A549 (cell line): ENCODE measurements at regions not wholly inside any gene's neighbourhood (a gene's known extent, or its start where the extent isn't known, plus 50 kb on each side); places are given as distances from the start of the nearest gene placed in this dataset.

Experiments
- ATAC-seq, 2 experiments: fragments of 200-7000 bp in 1 of 2; fragments of >200 bp in 1 of 2; cut with Nextera tagmentation in 1 of 2; cut with Tn5 transposase in 1 of 2; 3 replicates each; pipeline versions ENCODE4 v1.8.0 to v1.9.1; 2018 to 2020; ENCODE audit warnings: mild to moderate bottlenecking in 1 of 2, moderate library complexity in 1 of 2
- CTCF ChIA-PET: fragments of 300-600 bp; sonication (Branson Sonifier 250); formaldehyde crosslinking; extraction: SDS; loops from one replicate; lab custom pipeline; 2021; ENCODE audit warnings: antibody characterized with exemption, inconsistent platforms; lab: Yijun Ruan, JAX
- POLR2A ChIA-PET: fragments of 350-600 bp; formaldehyde crosslinking; extraction: SDS; loops from one replicate; lab custom pipeline; 2021; ENCODE audit warnings: antibody characterized with exemption, inconsistent platforms; lab: Yijun Ruan, JAX
- DNase-seq, 2 experiments: peaks; one replicate each; pipeline versions ENCODE4 v3.0.0 to v3.0.0-alpha.2; 2011 to 2016; ENCODE audit warnings: low read depth in 1 of 2, low spot score in 1 of 2
- FAIRE-seq: peaks from 2 replicates; lab custom pipeline; 2011; peaks lifted over from hg19 to GRCh38; lab: Jason Lieb, UNC
- H3K27ac ChIP-seq, 2 experiments: fragments of >200 bp; sonication (Bioruptor Twin); formaldehyde crosslinking; 3 replicates each; pipeline ENCODE4 v1.5.1; 2016 to 2017
- H3K4me1 ChIP-seq: fragments of >200 bp; sonication (Bioruptor Twin); formaldehyde crosslinking; 3 replicates; pipeline ENCODE4 v1.6.1; 2016
- H3K4me2 ChIP-seq: fragments of >200 bp; sonication (Bioruptor Twin); formaldehyde crosslinking; 3 replicates; pipeline ENCODE4 v1.6.1; 2016
- H3K4me3 ChIP-seq: fragments of >200 bp; sonication (Bioruptor Twin); formaldehyde crosslinking; 3 replicates; pipeline ENCODE4 v1.5.1; 2016
- H3K9me3 ChIP-seq: fragments of >200 bp; sonication (Bioruptor Twin); formaldehyde crosslinking; 3 replicates; pipeline ENCODE4 v1.6.1; 2016
- CEBPB ChIP-seq, 2 experiments: fragments of >200 bp in 1 of 2; sonication (Bioruptor Twin) in 1 of 2; formaldehyde crosslinking in 1 of 2; IDR thresholded peaks; 2 replicates each; pipeline ENCODE4 v1.6.1; 2012 to 2016
- EHF ChIP-seq: fragments of 250-450 bp; sonication (Bioruptor Pico); IDR thresholded peaks from 2 replicates; pipeline ENCODE4 v1.5.0; 2020; ENCODE audit warnings: mild to moderate bottlenecking
- ELK1 ChIP-seq: fragments of 150-350 bp; IDR thresholded peaks from 2 replicates; pipeline ENCODE4 v1.6.1; 2014; ENCODE audit warnings: low read depth, mild to moderate bottlenecking, low read length
- FOSL2 ChIP-seq, 2 experiments: fragments of 450-650 bp in 1 of 2; fragments of >200 bp in 1 of 2; sonication (Bioruptor Twin) in 1 of 2; formaldehyde crosslinking; IDR thresholded peaks; 2 replicates each; pipeline versions ENCODE4 v1.5.0 to v1.6.1; 2016 to 2020; ENCODE audit warnings: mild to moderate bottlenecking in 1 of 2, moderate library complexity in 1 of 2
- HEYL ChIP-seq: fragments of 250-450 bp; sonication (Bioruptor Pico); IDR thresholded peaks from 2 replicates; pipeline ENCODE4 v1.8.0; 2021; ENCODE audit warnings: mild to moderate bottlenecking, moderate library complexity
- HOXB5 ChIP-seq: fragments of 250-450 bp; sonication (Bioruptor Pico); IDR thresholded peaks from 2 replicates; pipeline ENCODE4 v1.5.0; 2020; ENCODE audit warnings: mild to moderate bottlenecking, moderate library complexity
- MAZ ChIP-seq: fragments of 150-350 bp; IDR thresholded peaks from 2 replicates; pipeline ENCODE4 v1.6.1; 2014; ENCODE audit warnings: antibody characterized with exemption, low read depth, low read length, borderline replicate concordance
- RAD21 ChIP-seq, 2 experiments: fragments of >200 bp in 1 of 2; sonication (Bioruptor Twin) in 1 of 2; formaldehyde crosslinking in 1 of 2; IDR thresholded peaks in 1 of 2; conservative IDR thresholded peaks in 1 of 2; 2 replicates in 1 of 2; 3 replicates in 1 of 2; pipeline ENCODE4 v1.6.1; 2012 to 2018; ENCODE audit warnings: inconsistent platforms in 1 of 2
- SMC3 ChIP-seq: fragments of >200 bp; sonication (Bioruptor Twin); formaldehyde crosslinking; IDR thresholded peaks from 3 replicates; pipeline ENCODE4 v1.6.1; 2018; ENCODE audit warnings: inconsistent platforms
- ZFP36 ChIP-seq: fragments of 450-650 bp; IDR thresholded peaks from 2 replicates; pipeline ENCODE4 v1.6.1; 2014; ENCODE audit warnings: borderline replicate concordance; ENCODE audit not compliant: partially characterized antibody
- ZNF302 ChIP-seq: fragments of 250-450 bp; sonication (Bioruptor Pico); IDR thresholded peaks from 2 replicates; pipeline ENCODE4 v1.9.0; 2021; ENCODE audit warnings: inconsistent platforms, mild to moderate bottlenecking, moderate library complexity
- ZSCAN20 ChIP-seq: fragments of 250-450 bp; sonication (Bioruptor Pico); IDR thresholded peaks from 2 replicates; pipeline ENCODE4 v1.8.0; 2022; ENCODE audit warnings: mild to moderate bottlenecking, moderate library complexity
- WGBS: methylation state at CpG from one replicate; pipeline ENCODE4 v1.1.6; 2017; ENCODE audit errors: missing lambda C conversion rate; 5-methylcytosine and 5-hydroxymethylcytosine counted together
- TF ChIP-seq, protein P1 (sequence below): fragments of 450-650 bp; IDR thresholded peaks from 2 replicates; pipeline ENCODE4 v1.6.1; 2014; ENCODE audit warnings: antibody characterized with exemption
- TF ChIP-seq, protein P2 (sequence below): fragments of >200 bp; sonication (Bioruptor Twin); formaldehyde crosslinking; IDR thresholded peaks from 2 replicates; pipeline ENCODE4 v1.6.1; 2016
- TF ChIP-seq, protein P3 (sequence below): IDR thresholded peaks from 2 replicates; pipeline ENCODE4 v1.6.1; 2012

DNA sequence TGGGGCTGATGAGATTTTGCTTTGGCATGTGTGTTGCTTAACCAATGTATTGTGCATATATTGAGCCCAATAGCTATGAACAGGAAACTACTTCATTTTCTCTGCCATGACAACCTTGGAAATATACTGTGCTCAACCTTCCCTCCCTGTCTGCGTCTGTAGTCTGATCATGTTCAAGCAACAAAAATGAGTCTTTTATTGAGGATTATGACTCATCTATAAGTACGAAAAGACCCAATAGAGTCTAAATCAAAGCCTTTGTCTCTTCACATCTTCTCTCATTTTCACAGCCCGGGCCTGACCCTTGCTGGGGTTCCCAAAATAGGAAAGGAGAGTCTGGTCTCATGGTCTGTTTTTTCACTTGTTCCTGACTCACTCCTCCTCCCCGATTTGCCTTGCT is 158.2 kb downstream of the CAND1 start:
- FAIRE-seq, result no peak
- no peak for DNase-seq
- Histone ChIP-seq H3K4me2 (no peak overlapping the region), H3K9me3 (no peaks in the 10 kb centered on the region), H3K4me1 (no peaks in the 10 kb centered on the region), H3K4me3 (no peak overlapping the region)
- POLR2A ChIA-PET, result no interaction called here
- no peak for TF ChIP-seq HEYL (CRISPR knock-in tag)
- no peak for TF ChIP-seq FOSL2 (IDR thresholded peaks at IDR 0.05)
- TF ChIP-seq FOSL2 (CRISPR knock-in tag; IDR thresholded peaks at IDR 0.05), result peak; percentile 39; the same call in 1 of the 2 replicates
- TF ChIP-seq EHF, result no peak
- TF ChIP-seq, all 56 proteins: peak for 1
- CTCF ChIA-PET, result no interaction called here
- H3K27ac ChIP-seq, result no peak overlapping the region
- no peak for ATAC-seq
- WGBS, result 52% methylated on average over 4 of the region's 4 CpGs

DNA sequence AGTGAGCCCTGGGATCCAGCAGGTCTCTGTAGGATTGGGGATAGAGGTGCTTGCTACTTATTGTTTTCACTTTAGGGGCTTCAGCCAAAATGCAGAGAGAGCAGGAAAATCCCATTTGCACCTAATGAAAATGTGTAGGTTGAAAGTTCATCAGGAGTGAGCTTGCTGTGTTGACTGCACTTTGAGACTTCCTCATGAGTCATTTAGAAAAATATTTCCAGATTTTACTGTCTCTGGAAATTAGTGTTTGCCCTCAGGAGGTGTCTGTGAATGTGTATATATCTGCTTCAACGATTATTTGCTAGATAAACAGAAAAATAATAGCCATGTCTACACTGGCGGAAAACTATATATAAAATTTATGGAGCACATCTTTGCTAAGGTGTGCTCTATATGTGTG is 159.3 kb downstream of the CAND1 start:
- 19% methylated on average over 2 of the region's 2 CpGs for WGBS
- FAIRE-seq (no peak), DNase-seq (no peak)
- Histone ChIP-seq H3K9me3 (no peaks in the 10 kb centered on the region), H3K27ac (no peak overlapping the region), H3K4me1 (no peaks in the 10 kb centered on the region)
- POLR2A ChIA-PET, result no interaction called here
- TF ChIP-seq SMC3 (no peak), FOSL2 (IDR thresholded peaks at IDR 0.05) (no peak), FOSL2 (CRISPR knock-in tag; IDR thresholded peaks at IDR 0.05) (peak; percentile 17; the same call in 1 of the 2 replicates)
- TF ChIP-seq, all 56 proteins: peak for 1
- no peak for ATAC-seq
- CTCF ChIA-PET, result interaction anchor here (1.2 kb wide), 1 partner anchor 72 kb away, joined by 3 read pairs; no protein-coding TSS in a partner anchor
- no peak overlapping the region for H3K4me3 ChIP-seq
- H3K4me2 ChIP-seq, result peak overlapping the region; percentile 4; the same call in 1 of the 3 replicates

DNA sequence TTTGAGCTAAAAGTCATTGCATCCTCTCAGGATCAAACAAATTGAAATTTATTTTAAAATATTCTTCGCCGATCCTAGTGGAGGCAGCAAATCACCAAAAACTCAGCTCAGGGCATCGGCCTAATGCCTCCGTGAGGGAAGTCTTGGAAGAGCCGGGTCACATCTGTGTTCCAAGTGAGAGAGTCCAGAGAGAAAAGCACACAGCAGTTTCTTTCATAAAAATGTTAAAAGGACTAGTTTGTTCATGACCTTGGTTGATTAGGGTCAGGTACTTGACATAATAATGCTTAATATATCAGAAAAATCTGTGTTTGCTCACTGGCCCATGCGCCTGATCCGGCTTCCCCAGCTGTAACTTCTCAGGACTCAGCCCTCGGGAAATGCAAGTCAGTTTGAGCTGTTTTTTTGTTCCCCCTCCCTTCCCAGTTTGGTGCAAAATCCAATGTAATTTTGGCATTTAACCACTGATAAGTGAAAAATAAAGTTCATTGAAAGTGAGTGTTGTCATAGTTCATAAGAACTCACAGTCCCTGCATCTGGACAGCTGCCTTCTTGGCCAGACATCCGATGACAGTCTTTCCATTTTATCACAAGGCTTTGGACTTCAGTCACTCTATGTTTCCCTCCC is 161.7 kb downstream of the CAND1 start:
- ATAC-seq (no peak), FAIRE-seq (no peak), DNase-seq (no peak)
- no peak overlapping the region for H3K4me3 ChIP-seq
- ChIA-PET POLR2A (interaction anchor here (1.0 kb wide), 1 partner anchor 217 kb away, joined by 3 read pairs; the partner anchor contains the start of gene DYRK2), CTCF (interaction anchor here (0.7 to 1.2 kb wide), 4 partner anchors 9 to 508 kb away, joined by 3 to 4 read pairs (median 4); no protein-coding TSS in a partner anchor)
- no peak for TF ChIP-seq ZSCAN20
- TF ChIP-seq SMC3, result no peak
- peak in 1 of 2 experiments; percentile 33; a peak in 2 of 5 replicates for TF ChIP-seq RAD21 (conservative IDR thresholded peaks at IDR 0.05 in 1 of 2, IDR thresholded peaks at IDR 0.05 in 1 of 2)
- H3K27ac ChIP-seq, result no peak overlapping the region
- no peaks in the 10 kb centered on the region for H3K9me3 ChIP-seq
- H3K4me2 ChIP-seq, result no peak overlapping the region
- peaks cover 14% of the 10 kb centered on the region for H3K4me1 ChIP-seq
- WGBS, result 85% methylated on average over 9 of the region's 9 CpGs

DNA sequence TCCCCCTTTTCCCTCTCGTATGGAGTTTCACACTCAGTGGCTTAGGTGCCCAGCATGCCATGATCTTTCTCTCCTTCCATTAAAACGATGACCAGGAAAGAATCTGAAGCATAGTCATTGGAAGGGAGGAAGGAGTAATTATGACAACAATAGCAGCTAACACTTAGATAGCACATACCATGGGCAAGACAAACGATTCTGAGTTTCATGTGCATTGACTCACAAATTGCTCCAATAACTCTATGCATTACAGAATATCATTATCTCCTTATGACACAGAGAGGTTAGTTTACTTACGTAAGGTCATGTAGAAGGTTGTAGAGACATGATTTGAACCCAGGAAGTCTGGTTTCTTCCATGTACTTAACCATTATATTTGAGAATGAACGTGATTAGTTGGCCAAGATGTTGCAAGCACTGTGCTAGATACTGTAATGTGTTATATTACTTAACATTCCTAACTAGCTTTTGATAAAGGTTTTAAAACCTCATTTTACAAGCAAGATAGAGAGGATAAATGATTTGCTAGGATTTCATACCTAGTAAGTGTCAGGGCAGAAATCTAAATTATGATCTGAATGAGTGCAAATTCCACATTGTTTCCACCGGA is 162.4 kb downstream of the CAND1 start:
- CTCF ChIA-PET, result no interaction called here

More for the DNA sequence above, 162.4 kb downstream of the CAND1 start:
- WGBS, result 44% methylated on average over 6 of the region's 6 CpGs
- ATAC-seq (no peak), FAIRE-seq (peak; percentile 23)
- H3K4me1 ChIP-seq, result peaks cover 14% of the 10 kb centered on the region
- POLR2A ChIA-PET, result no interaction called here
- TF ChIP-seq HOXB5 (no peak), CEBPB (IDR thresholded peaks at IDR 0.05) (no peak), ELK1 (no peak), MAZ (no peak), ZFP36 (no peak), ZNF302 (CRISPR knock-in tag) (no peak)
- TF ChIP-seq, protein P1, sequence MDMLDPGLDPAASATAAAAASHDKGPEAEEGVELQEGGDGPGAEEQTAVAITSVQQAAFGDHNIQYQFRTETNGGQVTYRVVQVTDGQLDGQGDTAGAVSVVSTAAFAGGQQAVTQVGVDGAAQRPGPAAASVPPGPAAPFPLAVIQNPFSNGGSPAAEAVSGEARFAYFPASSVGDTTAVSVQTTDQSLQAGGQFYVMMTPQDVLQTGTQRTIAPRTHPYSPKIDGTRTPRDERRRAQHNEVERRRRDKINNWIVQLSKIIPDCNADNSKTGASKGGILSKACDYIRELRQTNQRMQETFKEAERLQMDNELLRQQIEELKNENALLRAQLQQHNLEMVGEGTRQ, result no peak
- TF ChIP-seq, protein P2, sequence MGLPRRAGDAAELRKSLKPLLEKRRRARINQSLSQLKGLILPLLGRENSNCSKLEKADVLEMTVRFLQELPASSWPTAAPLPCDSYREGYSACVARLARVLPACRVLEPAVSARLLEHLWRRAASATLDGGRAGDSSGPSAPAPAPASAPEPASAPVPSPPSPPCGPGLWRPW, result no peak
- TF ChIP-seq, protein P3, sequence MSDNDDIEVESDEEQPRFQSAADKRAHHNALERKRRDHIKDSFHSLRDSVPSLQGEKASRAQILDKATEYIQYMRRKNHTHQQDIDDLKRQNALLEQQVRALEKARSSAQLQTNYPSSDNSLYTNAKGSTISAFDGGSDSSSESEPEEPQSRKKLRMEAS, result no peak
- TF ChIP-seq, all 56 proteins: peak for 0
- no peak overlapping the region for H3K27ac ChIP-seq
- DNase-seq, result no peak
- H3K4me2 ChIP-seq, result no peak overlapping the region
- H3K4me3 ChIP-seq, result no peak overlapping the region
- no peaks in the 10 kb centered on the region for H3K9me3 ChIP-seq
